Breast epithelium (tissue), 4 donors: ENCODE measurements at regions not wholly inside any gene's neighbourhood (a gene's known extent, or its start where the extent isn't known, plus 50 kb on each side); places are given as distances from the start of the nearest gene placed in this dataset.

ENCODE experiments used
- DNase-seq, 2 donors: peaks; one replicate each; pipeline ENCODE4 v3.0.0-alpha.2; 2019; ENCODE audit warnings: low spot score in 2 of 2
- H3K27ac ChIP-seq, 2 donors: fragments of 200-600 bp; sonication (generic) in 1 of 2; one replicate each; pipeline ENCODE4 v1.5.1; 2016 to 2019; ENCODE audit warnings: mild to moderate bottlenecking in 1 of 2
- H3K27me3 ChIP-seq, 2 donors: fragments of 200-600 bp; sonication (generic) in 1 of 2; one replicate each; pipeline versions ENCODE4 v1.5.1 to v1.6.0; 2017 to 2019; ENCODE audit warnings: control low read depth in 1 of 2, mild to moderate bottlenecking in 1 of 2
- H3K36me3 ChIP-seq: fragments of 200-600 bp; one replicate; pipeline ENCODE4 v1.5.1; 2019
- H3K4me1 ChIP-seq, 2 donors: fragments of 200-600 bp; sonication (generic); one replicate each; pipeline ENCODE4 v1.5.1; 2016 to 2019; ENCODE audit warnings: control low read depth in 1 of 2
- H3K4me3 ChIP-seq, 3 donors: fragments of 200-600 bp; sonication (generic); 1 replicate in 2 of 3; 2 replicates in 1 of 3; pipeline ENCODE4 v1.5.1; 2016 to 2019; ENCODE audit warnings: mild to moderate bottlenecking in 3 of 3, moderate library complexity in 2 of 3
- H3K9me3 ChIP-seq, 2 donors: fragments of 200-600 bp; sonication (generic) in 1 of 2; one replicate each; pipeline ENCODE4 v1.5.1; 2016 to 2019; ENCODE audit warnings: control low read depth in 1 of 2
- CTCF ChIP-seq, 3 donors: fragments of 450-650 bp; IDR thresholded peaks; one replicate each; pipeline ENCODE4 v1.5.1; 2016 to 2017; ENCODE audit warnings: antibody characterized with exemption in 3 of 3, mild to moderate bottlenecking in 3 of 3, moderate library complexity in 3 of 3
- POLR2A ChIP-seq: fragments of 450-650 bp; IDR thresholded peaks from one replicate; pipeline ENCODE4 v1.6.1; 2016; ENCODE audit warnings: antibody characterized with exemption, mild to moderate bottlenecking, moderate library complexity
- POLR2AphosphoS5 ChIP-seq, 3 donors: sonication (generic); formaldehyde crosslinking; IDR thresholded peaks; one replicate each; pipeline ENCODE4 v1.6.1; 2017; ENCODE audit warnings: antibody characterized with exemption in 3 of 3
- intact Hi-C: fragments of 100-400 bp; cut with DNase I; formaldehyde crosslinking; loops from one replicate; pipeline ENCODE4 v1.15.1; 2023; ENCODE audit warnings: low total_unique reads

- no peaks in the 10 kb centered on the region for H3K9me3 ChIP-seq
- no peaks in the 10 kb centered on the region for H3K36me3 ChIP-seq
- TF ChIP-seq POLR2AphosphoS5 (IDR thresholded peaks at IDR 0.05): no peak
- no peak for TF ChIP-seq POLR2A
- H3K27me3 ChIP-seq: peaks cover 0 to 9% of the 10 kb centered on the region in 2 donors
- H3K4me1 ChIP-seq: no peaks in the 10 kb centered on the region
- no peak overlapping the region for H3K4me3 ChIP-seq
- intact Hi-C loops: no loop called here
- H3K27ac ChIP-seq: no peak overlapping the region
- DNase-seq: no peak
These were observed 142.1 kb upstream of the CST7 start for GRCh38 chr20:24806705-24807676.

GRCh38 chr20:24808616-24809015, 140.5 kb upstream of the CST7 start:
- Histone ChIP-seq H3K4me3 (no peak overlapping the region), H3K36me3 (no peaks in the 10 kb centered on the region), H3K27ac (no peak overlapping the region), H3K4me1 (no peaks in the 10 kb centered on the region), H3K9me3 (no peaks in the 10 kb centered on the region), H3K27me3 (peaks cover 0 to 9% of the 10 kb centered on the region in 2 donors)
- intact Hi-C loops: no loop called here
- no peak for TF ChIP-seq CTCF (IDR thresholded peaks at IDR 0.05)
- no peak for DNase-seq

DNA sequence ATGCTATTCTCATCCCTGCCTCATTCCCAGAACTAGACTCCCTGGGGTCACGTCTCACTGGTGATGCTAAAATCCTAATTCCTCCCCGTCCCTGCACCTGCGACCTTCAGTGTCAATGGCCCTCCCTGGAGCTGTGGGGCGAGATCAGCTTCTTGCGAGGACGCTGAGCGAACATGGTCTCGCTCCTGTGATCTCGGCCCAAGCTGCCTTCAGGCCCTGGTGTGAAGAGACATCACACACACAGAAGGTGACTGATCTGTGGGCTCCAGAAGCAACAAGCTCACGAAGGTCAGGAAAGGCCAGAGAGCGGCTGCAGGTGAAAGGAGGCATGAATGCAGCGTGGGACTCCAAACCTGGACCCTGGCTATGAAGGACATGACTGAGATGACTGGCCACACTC, 139.5 kb upstream of the CST7 start:
- Histone ChIP-seq H3K27ac (no peak overlapping the region), H3K4me1 (no peaks in the 10 kb centered on the region), H3K4me3 (no peak overlapping the region), H3K36me3 (no peaks in the 10 kb centered on the region), H3K27me3 (peaks cover 0 to 9% of the 10 kb centered on the region in 2 donors), H3K9me3 (no peaks in the 10 kb centered on the region)
- intact Hi-C loops: no loop called here
- TF ChIP-seq POLR2A (no peak), POLR2AphosphoS5 (IDR thresholded peaks at IDR 0.05) (no peak), CTCF (IDR thresholded peaks at IDR 0.05) (no peak)
- DNase-seq: no peak

DNA sequence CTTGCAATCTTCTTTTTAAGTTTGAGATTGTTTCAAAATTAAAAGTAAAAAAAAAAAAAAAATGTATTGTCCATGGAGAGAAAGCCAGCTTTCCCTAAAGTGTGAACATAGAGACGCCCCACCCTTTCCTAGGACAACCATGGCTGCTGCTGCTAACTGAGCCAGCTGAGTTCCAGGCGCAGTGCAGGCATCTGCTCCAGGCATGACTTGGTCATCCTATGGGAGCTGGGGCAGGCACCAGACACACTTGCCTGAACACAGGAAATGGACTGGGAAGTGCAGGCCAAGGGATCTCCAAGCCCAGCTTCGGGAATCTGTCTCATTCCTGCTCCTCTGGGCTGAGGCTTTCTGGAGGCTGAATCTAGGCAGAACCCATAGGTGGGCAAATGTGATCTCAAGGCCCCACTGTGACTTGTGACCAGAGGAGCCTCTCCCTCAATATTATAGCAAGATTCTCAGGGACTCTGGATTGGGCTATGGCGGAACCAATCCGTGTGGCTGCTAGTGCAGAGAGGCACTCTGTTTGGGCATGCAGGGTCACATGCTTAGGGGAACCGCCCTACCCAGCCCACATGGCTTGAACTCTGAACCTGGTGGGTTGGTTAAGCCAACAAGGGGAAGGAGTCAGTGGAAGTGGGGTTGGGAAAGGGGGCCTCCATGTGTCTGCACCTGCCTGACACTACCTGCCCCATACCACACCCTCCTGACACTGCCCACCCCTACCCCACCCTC, 138.2 kb upstream of the CST7 start:
- Histone ChIP-seq H3K9me3 (no peaks in the 10 kb centered on the region), H3K27ac (no peak overlapping the region), H3K36me3 (no peaks in the 10 kb centered on the region), H3K4me1 (no peaks in the 10 kb centered on the region), H3K4me3 (no peak overlapping the region), H3K27me3 (peaks cover 0 to 17% of the 10 kb centered on the region in 2 donors)
- intact Hi-C loops: no loop called here
- no peak for TF ChIP-seq CTCF (IDR thresholded peaks at IDR 0.05)
- no peak for DNase-seq

- DNase-seq: no peak
- Histone ChIP-seq H3K4me3 (no peak overlapping the region), H3K27ac (no peak overlapping the region), H3K9me3 (no peaks in the 10 kb centered on the region), H3K4me1 (no peaks in the 10 kb centered on the region), H3K36me3 (no peaks in the 10 kb centered on the region), H3K27me3 (peaks cover 0 to 23% of the 10 kb centered on the region in 2 donors)
- intact Hi-C loops: loop anchor here (1.0 kb wide), 1 partner anchor 43 kb away; no protein-coding TSS in a partner anchor
- TF ChIP-seq POLR2AphosphoS5 (IDR thresholded peaks at IDR 0.05) (no peak), CTCF (IDR thresholded peaks at IDR 0.05) (no peak), POLR2A (no peak)
These were observed 136.7 kb upstream of the CST7 start for GRCh38 chr20:24812373-24812772.
